Femur (tissue), 1 donor: ENCODE measurements at regions not wholly inside any gene's neighbourhood (a gene's known extent, or its start where the extent isn't known, plus 50 kb on each side); places are given as distances from the start of the nearest gene placed in this dataset.

Experiments
- DNase-seq: peaks from one replicate; pipeline ENCODE4 v3.0.0-alpha.2; 2017

DNA sequence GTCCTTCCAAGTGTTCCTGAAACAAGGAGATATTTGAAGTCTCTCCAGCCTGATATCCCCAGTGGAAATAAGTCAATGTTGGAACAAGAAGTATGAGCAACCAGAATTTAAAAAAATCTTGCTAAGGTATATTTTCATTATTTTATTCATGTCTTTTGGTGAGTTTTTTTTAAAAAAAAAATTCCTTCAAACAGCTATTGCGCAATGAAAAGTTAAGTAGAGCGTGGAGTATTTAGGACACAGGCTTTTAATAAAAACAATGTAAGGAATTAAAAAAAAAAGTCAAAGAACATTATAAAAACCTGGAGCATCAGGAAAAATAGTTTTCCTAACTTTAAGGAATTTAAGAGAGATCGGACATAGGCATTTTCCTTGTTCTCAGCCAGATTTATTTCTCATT, 940.4 kb downstream of the KCNJ2 start:
- DNase-seq: no peak

DNA sequence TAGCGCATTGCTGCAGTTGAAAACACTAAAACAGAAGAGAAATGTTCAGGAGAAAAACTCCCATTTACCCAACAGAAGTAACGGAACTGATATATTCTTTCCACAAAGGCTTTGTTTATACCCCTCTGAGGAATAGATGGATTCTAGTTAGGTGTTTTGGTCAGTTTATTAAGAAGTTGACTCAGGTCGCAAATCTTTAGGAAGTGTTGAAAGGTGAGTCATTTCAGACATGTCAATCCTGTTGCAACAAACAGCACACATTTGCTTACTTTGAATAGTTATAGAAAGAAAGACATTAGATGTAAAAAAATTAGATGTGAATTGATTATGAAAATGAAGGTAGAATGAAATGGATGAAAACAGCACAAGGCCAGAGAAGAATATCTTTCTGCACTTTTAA, 941.0 kb downstream of the KCNJ2 start:
- DNase-seq: no peak

DNA sequence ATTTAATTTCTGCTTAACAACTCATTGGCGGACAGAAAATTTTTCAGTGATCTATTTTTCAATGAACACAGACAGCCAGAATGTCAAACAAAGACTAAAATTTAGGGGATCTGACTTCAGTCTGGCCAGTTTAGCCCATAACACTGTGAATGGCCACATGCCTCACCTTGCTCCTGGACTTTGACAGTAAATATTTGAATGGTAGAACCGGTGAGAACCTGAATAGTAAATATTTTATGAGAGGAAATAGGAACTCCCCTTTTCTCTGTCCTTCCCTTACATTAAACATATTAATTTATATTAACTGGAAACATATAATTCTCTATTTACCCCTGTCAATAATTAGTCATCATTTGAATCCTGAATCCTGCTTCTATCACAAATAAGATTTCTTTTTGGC, 942.1 kb downstream of the KCNJ2 start:
- no peak for DNase-seq

DNA sequence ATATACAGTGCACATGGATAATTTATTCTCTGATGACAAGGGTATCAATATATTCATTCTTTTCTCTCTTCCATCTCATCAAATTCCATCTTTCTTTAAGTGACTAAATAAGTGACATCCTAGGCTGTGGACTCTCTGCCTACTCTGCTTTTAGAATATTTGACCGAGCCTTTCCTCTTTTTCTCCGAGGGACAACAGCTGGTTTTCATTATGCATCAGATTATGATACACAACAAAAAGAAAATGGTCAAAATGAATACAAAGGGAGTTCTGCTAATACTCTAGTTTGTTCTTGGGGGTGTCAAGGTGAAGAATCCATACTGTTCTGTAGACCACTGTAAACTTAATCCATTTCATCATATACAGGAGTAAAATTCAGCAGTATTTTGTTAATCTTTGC, 942.6 kb downstream of the KCNJ2 start:
- no peak for DNase-seq

DNA sequence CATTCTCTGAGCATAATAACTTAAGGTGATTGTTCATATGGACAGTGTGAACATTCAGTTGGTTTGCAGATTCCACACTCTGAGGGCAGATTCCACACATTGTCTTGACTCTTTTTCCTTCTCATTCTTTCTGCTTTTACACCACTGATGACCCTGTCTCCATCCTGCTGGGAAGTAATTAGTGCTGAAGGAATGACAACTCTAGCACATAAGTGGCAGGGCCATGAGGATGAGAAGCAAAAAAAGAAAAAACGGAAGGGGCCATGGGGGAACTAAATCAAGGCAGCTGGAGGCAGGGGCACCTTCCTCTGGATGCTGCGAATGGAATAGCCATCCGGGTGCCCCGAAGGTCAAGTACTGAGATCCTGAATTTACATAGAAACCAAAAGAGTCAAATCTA, 944.0 kb downstream of the KCNJ2 start:
- no peak for DNase-seq

DNA sequence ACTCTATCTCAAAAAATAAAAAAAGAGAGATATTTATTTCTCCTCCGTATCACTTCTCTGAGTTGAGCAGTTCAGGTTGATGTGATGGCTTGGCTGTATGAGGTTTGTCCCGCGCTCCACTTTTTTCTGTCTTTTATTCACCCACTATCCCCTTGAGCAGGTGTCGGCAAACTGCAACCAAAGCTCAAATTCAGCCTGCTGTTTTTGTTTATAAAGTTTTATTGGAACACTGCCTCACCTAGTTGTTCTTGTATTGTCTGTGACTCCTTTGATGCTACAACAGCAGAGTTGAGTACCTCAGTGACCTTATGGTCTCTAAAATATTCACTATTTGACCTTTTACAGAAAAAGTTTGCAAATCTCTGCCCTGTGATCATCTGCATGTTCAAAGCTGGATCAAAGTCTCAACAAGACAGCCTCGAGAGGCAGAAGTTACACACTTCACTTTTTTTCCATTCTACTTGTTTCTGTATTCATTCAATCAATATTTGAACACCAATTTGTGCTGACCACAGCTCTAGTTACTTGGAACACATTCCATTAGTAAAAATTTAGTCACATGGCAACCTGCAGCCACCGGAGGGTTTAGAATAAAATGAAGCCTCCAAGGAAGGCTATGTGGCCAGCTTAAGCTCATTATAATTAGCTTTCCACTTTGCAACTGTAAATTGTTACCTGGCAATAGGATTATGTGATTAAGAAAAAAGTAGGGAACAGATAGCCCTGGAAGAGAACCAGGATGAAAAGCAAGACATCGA, 945.8 kb downstream of the KCNJ2 start:
- no peak for DNase-seq

DNA sequence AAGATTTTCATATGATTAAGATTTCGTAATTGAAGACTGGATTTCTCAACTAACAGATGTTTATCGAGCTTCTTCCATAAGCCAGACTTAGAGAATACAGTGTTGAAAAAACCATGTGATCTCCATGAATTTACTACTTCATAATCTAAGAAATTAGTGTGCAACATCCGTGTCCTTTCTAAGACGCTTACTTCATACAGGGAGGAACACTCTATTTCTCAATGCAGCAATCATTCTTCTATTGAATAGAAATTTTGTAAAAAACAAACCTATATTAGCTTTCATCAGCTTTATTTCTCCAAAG, 946.3 kb downstream of the KCNJ2 start:
- no peak for DNase-seq

DNA sequence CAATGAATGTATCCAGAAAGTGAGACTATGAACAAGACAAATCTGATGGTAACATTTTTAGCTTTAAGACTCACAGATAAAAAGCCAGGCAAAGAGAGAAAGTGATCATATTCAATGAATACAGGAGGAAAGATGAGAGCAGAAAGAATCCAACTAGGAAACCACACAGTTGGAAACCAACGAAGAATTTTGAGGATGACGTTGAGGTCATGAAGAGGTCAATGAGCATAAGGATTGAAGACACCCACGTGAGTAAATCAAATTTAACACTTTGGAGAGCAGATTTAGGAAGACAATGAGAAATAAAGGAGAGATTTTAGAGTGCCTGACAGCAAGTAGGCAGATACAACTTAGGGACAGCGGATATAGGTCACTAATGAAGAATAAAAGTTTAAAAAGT, 948.1 kb downstream of the KCNJ2 start:
- DNase-seq: no peak

DNA sequence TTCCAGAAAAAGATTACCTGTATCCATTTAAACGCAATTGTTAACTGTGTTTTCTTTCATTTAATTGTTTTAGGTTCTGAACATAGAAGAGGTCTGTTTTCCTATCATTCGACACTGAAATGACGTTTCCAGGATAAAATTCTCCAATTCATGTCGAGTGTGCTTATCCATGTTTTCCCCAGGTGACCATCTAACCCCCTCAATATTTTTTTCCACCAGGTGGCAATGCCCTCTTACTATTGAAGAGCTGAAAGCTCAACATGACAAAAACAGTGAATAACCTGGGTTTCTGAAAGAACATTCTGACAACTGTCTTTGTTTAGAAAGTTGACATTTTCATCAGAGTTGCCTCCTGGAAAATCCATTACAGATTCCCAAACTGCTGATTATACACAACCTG, 948.7 kb downstream of the KCNJ2 start:
- DNase-seq: no peak

DNA sequence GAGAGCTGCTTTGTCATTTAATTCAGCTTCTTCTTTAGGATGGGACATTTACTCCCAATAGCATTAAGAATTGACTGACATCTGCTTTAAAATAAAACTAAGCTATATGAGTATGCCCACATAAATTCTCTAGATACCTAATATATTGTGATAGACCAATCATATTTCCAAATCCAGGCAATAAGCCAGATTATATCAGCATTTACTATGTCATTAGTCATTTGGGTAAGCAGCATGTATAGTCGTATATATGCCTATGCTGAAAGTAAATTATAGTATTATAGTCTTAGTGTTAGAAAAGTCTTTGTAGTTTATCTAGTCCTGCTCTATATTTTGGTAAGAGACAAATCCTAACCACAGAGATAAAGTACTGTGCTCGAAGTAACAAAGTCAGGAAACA, 958.1 kb downstream of the KCNJ2 start:
- DNase-seq: no peak

DNA sequence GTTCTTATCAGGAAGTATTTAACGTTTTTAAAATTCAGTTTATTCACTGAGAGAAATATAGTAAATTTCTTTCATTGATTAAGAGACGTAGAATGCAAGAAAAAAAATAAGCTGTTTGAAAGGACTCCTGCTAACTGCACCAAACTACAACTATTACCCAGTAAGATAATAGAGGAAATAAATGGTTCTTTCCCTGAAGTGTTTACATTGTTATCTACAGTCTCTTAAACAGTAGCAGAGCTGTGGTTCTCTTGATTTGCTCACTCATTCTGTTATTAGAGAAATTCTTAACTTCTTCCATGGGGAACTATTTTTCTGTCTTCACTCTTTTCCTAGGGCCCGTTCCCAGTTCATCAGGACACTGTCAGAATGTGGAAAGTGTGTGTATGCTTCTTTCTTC, 973.0 kb downstream of the KCNJ2 start:
- DNase-seq: no peak

DNA sequence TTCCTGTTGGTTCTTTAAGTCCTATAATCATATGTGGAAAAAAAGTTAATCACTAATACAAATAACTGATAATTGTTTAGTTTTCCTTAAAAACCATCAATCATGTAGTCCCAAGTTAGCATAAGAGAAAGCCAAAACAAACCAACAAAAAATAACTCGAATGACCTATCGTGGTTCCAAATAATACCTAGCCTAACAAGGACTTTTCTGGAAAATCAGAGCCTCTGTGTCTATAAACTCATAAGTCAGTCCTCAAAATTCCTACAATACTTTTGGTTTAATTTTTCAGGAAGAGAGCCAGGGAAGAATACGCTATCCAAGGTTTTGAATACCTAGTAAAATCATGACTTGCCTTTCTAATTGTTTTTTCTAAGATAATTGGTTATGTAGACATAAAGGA, 975.3 kb upstream of the SOX9 start:
- DNase-seq: no peak

DNA sequence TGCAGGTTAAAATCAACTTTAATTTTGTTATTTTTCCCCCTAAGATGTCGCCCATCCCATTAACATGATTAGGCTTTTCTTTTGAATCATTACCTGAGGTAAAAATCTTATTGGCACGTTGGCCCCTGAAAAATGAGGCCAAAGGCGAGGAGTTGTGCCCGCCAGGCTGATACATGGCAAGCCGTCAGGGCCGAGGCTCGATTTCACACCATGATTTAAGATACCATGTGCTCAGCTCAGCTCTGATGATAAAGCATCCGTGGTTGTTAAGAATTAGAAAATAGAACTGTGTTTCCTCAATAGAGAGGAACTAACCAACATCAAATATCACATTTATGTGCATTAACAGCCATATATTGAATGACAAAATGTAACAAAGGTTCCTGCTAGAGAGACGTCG, 972.9 kb upstream of the SOX9 start:
- DNase-seq: no peak

DNA sequence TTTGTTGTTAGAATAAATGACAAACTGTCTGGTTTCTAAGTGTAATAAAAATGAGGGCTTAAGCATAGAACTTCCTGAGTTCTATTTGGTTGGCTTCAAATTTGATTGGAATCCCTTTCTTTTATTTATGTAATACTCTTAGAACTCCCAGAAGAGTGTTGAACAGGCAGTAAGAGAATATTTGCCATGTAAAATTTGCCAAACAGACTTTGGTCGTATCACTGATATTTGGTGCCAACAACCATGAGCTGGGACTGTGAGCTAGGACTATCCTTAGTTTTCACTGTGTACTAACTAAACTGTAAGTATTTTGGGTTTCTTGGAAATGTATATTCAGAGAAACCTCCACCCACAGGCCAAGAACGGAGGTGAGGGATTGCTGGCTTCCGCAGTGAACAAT, 971.2 kb upstream of the SOX9 start:
- no peak for DNase-seq

DNA sequence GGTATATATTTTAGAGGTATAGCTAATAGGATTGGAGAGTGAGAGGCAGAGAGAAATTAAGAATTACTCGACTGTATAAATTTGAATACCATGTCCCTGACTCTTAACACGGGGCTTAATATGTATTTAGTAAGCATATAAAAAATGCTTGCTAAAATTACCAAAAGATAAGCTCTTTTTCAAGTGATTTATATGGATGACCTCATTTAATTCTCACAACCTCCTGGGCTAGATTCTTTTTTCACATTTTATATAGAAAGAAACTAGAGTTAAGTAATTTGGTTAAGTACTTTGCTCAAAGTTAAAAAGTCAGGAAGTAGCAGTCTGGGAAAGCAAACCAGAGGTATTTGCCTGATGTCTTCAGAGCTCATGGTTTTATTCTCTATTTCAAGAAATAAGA, 963.5 kb upstream of the SOX9 start:
- no peak for DNase-seq

DNA sequence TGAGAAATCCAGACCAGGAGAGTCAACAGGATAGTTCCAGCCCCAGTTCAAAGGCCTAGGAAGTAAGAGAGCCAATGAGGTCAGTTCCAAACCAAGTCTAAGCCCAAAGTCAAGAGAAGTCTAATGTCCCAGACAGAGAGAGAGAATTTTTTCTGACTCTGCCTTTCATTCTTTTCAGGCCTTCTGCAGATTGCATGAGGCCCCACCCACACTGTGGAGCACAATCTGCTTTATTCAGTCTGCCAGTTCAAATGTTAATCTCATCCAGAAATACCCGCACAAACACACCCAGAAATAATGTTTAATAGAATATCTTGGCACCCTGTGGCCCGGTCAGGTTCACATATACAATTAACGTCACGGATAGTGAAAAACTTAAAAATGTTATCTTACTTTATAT, 962.4 kb upstream of the SOX9 start:
- DNase-seq: no peak

DNA sequence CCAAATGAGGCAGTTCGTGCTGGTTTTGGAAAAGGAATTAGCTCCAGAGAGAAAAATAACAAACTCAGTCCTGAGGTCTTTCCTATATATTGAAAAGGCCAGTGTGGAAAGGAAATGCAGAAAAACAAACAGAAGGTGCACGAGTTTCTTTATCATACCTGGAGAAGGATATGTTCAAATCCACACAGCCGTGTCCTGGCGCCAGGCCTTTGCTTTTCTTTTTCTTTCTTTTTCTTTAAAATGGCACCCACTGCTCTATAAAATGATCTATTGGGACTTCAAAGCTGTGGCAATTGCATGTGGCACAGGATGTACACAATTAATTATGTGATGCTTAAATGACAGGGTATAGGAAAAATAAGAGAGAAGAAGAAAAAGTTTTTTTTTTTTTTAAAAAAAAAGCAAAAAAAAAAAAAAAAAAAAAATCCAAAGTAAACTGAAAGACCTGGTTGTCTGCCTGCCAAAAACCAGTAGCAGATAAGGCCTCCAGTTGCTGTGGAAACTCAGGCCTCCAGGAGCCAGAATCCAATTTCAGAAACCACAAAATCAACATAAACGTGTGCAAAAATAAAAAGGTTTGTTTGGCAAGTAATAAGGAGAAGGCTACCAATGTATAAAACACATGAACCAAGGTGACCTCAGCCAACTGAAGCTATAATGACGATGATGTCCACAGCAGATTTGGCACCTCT, 957.6 kb upstream of the SOX9 start:
- DNase-seq: no peak

DNA sequence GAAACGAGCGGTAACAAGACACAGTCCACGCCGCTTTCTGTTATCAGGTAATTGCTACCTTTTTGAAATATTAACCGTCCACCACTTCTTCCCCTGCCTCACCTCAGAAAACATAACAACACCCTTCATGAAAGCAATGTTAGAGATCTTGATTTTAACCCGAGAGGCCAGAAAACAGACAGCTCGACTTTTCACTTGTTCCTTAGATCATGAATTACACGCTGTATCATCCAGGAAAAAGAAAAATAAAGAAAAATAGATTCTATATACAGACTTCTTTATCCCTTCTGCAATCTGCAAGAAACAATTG, 957.1 kb upstream of the SOX9 start:
- DNase-seq: no peak

DNA sequence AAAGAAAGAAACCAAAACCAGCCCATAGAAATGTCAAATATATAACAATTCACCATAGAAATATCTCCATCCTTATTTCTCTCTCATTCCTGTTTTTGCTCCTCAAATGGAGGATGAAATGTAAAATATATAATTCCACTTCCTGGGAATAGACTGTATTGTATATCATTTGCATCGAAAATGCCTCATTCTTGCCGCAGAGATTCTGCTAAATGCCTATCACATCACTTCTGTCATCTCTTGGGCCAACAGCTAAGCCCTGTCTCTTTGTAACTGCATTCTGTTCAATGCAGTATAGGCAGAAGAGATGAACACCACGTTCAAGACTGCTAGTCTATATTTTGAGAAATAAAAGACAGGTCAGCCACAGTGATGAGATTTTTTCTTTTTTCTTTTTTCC, 956.3 kb upstream of the SOX9 start:
- no peak for DNase-seq

DNA sequence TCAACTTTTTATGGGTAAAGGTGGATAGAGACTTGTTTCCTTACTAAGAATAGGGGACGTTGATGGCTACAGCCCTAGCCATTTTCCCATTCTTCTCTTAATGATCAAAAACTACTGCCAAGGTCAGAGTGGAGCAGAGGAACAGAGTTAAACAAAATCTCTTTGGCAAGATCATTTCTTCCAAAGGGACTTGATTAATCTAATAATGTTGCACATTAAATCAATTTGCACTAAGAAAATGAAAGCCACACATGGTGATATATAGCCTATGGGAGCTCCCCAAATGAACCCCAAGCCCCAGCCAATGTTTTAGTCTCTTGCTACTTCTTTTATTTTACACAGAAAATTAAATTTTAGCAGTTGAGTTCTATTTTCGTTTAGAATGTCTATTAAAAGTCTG, 954.5 kb upstream of the SOX9 start:
- DNase-seq: no peak

DNA sequence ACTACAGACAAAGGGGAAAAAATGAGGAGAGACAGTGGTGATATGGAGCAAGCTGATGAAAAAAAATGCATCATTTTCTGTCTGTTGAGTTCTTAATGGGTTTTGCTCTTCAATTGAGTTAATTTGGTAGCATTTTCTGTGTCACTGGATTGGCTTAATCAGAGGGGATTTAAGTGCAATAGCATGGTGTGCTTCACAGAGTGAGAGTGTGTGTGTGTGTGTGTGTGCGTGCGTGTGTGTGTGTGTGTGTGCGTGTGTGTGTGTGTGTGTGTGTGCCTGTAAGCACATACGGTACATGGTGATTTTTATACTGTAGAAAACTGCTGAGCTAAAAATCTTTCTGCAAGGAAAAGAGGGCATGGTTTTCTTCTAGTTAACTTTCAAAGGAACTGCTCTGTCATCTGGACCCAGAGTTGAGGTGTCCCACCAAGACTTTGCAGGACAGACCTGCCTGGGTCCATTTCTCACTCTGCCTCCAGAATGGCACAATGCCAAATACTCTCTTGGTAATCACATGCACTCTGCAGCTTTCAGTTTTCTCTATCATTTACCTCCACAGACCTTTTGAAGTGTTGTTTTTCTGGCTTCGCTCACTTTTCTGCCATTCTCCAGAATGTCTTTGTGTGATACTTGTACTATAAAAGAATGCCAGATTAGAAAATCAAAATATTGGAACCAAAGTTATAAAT, 952.6 kb upstream of the SOX9 start:
- no peak for DNase-seq

DNA sequence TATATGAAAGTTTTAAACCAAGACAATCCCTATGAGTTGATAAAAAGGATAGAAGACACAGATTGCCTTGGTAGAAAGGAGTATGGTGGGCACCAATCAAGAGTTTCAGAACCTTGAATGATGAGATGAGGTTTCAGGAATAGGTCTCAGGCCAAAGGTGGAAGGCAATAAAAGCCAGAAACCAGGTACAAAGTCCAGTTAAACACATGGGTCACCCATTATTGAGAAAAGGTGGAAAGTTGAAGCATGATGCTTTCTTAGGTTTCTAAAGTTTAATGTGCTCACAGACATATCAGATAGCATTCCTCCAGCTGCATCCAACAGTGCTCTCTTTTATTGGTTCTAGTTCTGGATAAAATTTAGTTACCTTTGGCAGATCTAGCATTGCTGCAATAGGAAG, 950.8 kb upstream of the SOX9 start:
- DNase-seq: no peak

DNA sequence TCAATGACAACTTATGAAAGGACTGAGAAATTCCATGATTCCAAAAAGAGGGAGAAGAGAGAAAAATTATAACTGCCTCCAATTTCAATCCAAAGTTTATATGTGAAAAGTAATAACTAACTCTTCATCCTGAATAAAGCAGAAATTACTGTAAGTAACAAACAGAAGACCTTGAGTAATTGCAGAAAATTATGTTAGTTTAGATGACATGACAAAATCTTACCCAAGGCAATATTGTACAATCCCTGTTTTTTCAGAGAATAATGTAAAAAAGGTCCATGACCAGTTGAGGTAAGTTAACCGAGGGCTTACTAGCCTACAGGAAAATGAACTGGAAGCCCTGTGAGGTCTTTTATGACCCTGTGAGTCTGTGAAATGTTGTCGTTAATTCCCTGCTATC, 949.5 kb upstream of the SOX9 start:
- DNase-seq: no peak

DNA sequence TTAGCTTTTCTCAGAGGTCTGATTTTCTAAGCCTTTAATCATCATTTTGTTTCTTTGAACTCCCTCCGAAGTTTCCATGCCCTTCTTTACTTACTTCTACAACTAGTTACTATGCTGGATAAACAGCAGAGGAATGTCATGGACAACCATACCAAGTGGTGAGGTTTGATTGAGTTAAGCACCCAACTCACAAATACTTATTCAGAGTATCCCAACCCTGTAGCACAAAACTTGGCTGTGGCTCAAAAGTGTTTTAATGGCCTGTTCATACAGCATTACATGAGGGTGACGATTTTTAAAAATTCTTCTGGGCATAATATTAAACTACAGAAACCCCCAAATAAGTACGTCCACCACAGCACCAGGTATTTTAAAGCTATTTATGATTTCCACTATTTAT, 946.8 kb upstream of the SOX9 start:
- DNase-seq: no peak

DNA sequence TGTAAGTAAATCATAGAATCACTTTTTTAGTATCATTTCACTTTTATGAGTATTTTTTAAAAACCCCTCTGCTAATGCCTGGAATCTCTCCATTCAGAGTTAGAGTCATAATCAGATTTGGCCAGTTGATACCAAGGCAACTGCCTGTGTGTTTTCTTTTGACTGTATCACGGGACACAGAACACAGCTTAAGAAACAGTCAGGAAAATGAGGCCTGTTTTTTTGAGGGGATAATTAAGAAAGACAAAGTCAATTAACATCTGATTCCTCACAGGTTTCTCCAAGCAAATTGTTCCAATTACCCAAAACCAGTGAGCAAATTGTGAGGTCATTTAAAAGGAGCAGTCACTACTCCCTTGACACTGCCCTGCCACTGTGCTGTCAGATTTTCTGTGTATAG, 944.5 kb upstream of the SOX9 start:
- no peak for DNase-seq
